ENCODE measurements at regions not wholly inside any gene's neighbourhood (a gene's known extent, or its start where the extent isn't known, plus 50 kb on each side); places are given as distances from the start of the nearest gene placed in this dataset.

GRCh38 chr3:130263708-130264107, 81.8 kb upstream of the COL6A5 start:
- no peak for DNase-seq

- no peak for DNase-seq
Observed at GRCh38 chr3:130266817-130267216, 78.7 kb upstream of the COL6A5 start.

GRCh38 chr3:130276203-130276803, 69.2 kb upstream of the COL6A5 start:
- DNase-seq: no peak

- DNase-seq: no peak
Observed at GRCh38 chr3:130288670-130289069, 56.8 kb upstream of the COL6A5 start.

- no peak for DNase-seq
Observed at GRCh38 chr3:130291148-130291547, 54.3 kb upstream of the COL6A5 start.

- DNase-seq: no peak
Observed at GRCh38 chr3:130293247-130293646, 52.2 kb upstream of the COL6A5 start.
